SU-DHL-6 (cell line): ENCODE measurements at regions not wholly inside any gene's neighbourhood (a gene's known extent, or its start where the extent isn't known, plus 50 kb on each side); places are given as distances from the start of the nearest gene placed in this dataset.
"Not testable (repeated sequence)": the region's sequence is repeated elsewhere in the genome, so short reads cannot be mapped to it uniquely, and the experiment has no call there.

Experiments used
- H2AFZ ChIP-seq: fragments of 200-600 bp; sonication (generic); 2 replicates; pipeline ENCODE4 v1.6.1; 2014; ENCODE audit warnings: low read depth, mild to moderate bottlenecking, moderate library complexity, mixed read lengths, antibody characterized with exemption, low read length; ENCODE audit not compliant: severe bottlenecking
- H3F3A ChIP-seq: fragments of 200-600 bp; shearing (Covaris generic); 2 replicates; pipeline ENCODE4 v1.6.0; 2016; ENCODE audit warnings: antibody characterized with exemption, mild to moderate bottlenecking; ENCODE audit not compliant: insufficient read depth
- H3K27ac ChIP-seq: fragments of 200-600 bp; sonication (generic); 2 replicates; pipeline ENCODE4 v1.5.1; 2016; ENCODE audit warnings: low read depth, mild to moderate bottlenecking, low read length, moderate library complexity, mixed read lengths
- H3K27me3 ChIP-seq: fragments of 200-600 bp; sonication (generic), shearing (Covaris generic); 2 replicates; pipeline ENCODE4 v1.6.0; 2014; ENCODE audit warnings: mild to moderate bottlenecking, low read length
- H3K36me3 ChIP-seq: fragments of 200-600 bp; sonication (generic); 2 replicates; pipeline ENCODE4 v1.6.1; 2014; ENCODE audit warnings: mild to moderate bottlenecking, low read length, mixed read lengths
- H3K4me2 ChIP-seq: fragments of 300-600, 200-600 bp; shearing (Covaris generic), sonication (generic); 2 replicates; pipeline ENCODE4 v1.6.0; 2014; ENCODE audit warnings: low read length, low read depth, mild to moderate bottlenecking; ENCODE audit not compliant: poor library complexity, severe bottlenecking
- H3K4me3 ChIP-seq: fragments of 200-600 bp; sonication (generic); 2 replicates; pipeline ENCODE4 v1.5.1; 2014; ENCODE audit warnings: antibody characterized with exemption, low read length, mild to moderate bottlenecking, mixed read lengths; ENCODE audit not compliant: insufficient read depth, poor library complexity, severe bottlenecking
- H3K79me2 ChIP-seq: fragments of 200-600 bp; sonication (generic); 2 replicates; pipeline ENCODE4 v1.6.1; 2014; ENCODE audit warnings: mild to moderate bottlenecking, low read length, moderate library complexity; ENCODE audit not compliant: insufficient read depth
- H3K9ac ChIP-seq: fragments of 200-600 bp; sonication (generic); 2 replicates; pipeline ENCODE4 v1.7.0; 2014; ENCODE audit warnings: mild to moderate bottlenecking, low read length
- H3K9me2 ChIP-seq: fragments of 200-600 bp; sonication (generic); replicated peaks from 2 replicates; pipeline ENCODE4 v1.6.1; 2014; ENCODE audit warnings: low read length; ENCODE audit not compliant: insufficient read depth
- H3K9me3 ChIP-seq: fragments of 200-600 bp; sonication (generic); 2 replicates; pipeline ENCODE4 v1.6.1; 2014; ENCODE audit warnings: low read length, mixed read lengths; ENCODE audit not compliant: insufficient read depth
- H4K20me1 ChIP-seq: fragments of 200-600 bp; sonication (generic); 2 replicates; pipeline ENCODE4 v1.6.1; 2014; ENCODE audit warnings: low read depth, mild to moderate bottlenecking, antibody characterized with exemption, low read length, moderate library complexity, mixed read lengths
- EZH2phosphoT487 ChIP-seq: fragments of 200-600 bp; sonication (generic), shearing (Covaris generic); conservative IDR thresholded peaks from 2 replicates; pipeline ENCODE4 v1.6.1; 2018; ENCODE audit warnings: mild to moderate bottlenecking, antibody characterized with exemption, low read length, moderate library complexity, mixed read lengths
- TF ChIP-seq, protein P1 (sequence below): fragments of 200-600 bp; sonication (generic); IDR thresholded peaks from one replicate; pipeline ENCODE4 v1.5.1; 2017; ENCODE audit warnings: antibody characterized with exemption, mild to moderate bottlenecking, low read length, moderate library complexity; ENCODE audit not compliant: insufficient read depth, poor library complexity, severe bottlenecking

DNA sequence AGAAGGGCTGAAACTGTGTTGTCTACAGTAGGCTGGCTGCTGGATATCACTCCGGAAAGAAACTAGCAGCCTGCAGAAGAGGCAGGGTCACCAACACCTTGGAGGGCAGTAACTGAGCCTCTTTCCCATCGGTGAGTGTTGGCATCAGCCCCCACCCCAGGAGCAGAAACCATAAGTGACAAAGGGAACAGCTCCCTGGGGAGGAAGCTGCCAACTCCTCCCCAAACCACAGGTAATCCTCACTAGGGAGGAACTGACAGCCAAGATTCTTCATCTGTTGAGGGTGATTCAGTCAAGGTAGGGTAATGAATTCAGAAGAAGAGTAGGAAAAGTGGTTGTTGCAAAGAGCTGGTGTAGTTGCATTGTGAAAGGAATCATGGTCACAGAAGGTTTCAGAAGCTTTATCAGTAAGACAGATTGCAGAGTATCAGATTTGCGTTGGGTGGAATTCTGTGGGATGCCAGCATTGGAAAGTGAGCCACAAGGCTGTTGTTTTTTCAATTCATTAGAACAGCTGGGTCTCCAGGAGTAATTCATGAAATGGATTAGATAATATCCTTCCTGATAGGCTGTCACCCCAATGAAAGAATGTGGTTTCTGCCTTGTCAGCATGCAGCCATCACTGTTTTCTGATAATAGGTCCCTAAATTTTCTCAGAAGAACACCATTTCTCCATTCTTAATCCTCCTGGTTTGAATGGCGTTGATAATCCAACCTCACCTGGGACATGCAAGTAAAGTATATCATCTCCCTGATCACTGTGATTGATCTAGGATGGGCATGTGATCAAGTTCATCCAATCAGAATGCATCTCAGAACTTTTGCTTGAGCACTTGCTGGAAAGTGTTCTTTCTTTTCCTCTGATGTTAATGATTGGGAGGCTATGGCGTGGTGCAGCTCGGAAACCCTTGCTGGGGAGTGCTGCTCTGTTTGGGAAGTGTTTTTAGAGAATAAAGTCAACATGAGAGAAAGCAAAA lies 75.0 kb upstream of the CTBP2 start:
- Histone ChIP-seq H3K9me3 (peaks cover 6% of the 10 kb centered on the region; the same call in 1 of the 2 replicates), H3K27me3 (no peaks in the 10 kb centered on the region), H3K36me3 (no peaks in the 10 kb centered on the region), H3K9ac (no peak overlapping the region), H3K27ac (no peak overlapping the region), H2AFZ (no peak overlapping the region), H3K9me2 (no peaks in the 10 kb centered on the region), H4K20me1 (no peaks in the 10 kb centered on the region), H3K4me3 (no peak overlapping the region), H3F3A (no peaks in the 10 kb centered on the region), H3K79me2 (no peaks in the 10 kb centered on the region), H3K4me2 (no peak overlapping the region)
- TF ChIP-seq EZH2phosphoT487: no peak
- TF ChIP-seq, protein P1, sequence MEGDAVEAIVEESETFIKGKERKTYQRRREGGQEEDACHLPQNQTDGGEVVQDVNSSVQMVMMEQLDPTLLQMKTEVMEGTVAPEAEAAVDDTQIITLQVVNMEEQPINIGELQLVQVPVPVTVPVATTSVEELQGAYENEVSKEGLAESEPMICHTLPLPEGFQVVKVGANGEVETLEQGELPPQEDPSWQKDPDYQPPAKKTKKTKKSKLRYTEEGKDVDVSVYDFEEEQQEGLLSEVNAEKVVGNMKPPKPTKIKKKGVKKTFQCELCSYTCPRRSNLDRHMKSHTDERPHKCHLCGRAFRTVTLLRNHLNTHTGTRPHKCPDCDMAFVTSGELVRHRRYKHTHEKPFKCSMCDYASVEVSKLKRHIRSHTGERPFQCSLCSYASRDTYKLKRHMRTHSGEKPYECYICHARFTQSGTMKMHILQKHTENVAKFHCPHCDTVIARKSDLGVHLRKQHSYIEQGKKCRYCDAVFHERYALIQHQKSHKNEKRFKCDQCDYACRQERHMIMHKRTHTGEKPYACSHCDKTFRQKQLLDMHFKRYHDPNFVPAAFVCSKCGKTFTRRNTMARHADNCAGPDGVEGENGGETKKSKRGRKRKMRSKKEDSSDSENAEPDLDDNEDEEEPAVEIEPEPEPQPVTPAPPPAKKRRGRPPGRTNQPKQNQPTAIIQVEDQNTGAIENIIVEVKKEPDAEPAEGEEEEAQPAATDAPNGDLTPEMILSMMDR: no peak

DNA sequence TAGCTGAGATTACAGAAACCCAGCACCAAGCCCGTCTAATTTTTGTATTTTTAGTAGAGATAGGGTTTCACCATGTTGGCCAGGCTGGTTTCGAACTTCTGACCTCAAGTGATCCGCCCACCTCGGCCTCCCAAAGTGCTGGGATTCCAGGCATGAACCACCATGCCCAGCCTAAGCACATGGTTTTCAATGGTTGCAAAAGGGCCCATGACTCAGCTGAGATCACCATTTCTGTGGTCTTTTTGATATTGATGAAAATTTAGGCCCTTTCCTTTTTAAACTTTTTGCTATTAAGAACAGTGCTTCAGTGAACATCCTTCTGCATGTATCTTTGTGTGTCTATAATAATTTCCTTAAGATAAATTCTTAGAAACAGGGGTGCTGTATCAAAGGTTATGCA lies 74.2 kb upstream of the CTBP2 start:
- H3K9me2 ChIP-seq, H3K4me3 ChIP-seq, H3K27me3 ChIP-seq, H4K20me1 ChIP-seq, H3K9ac ChIP-seq, H3K36me3 ChIP-seq, H3K27ac ChIP-seq, H2AFZ ChIP-seq, H3K79me2 ChIP-seq, H3K4me2 ChIP-seq, H3K9me3 ChIP-seq, H3F3A ChIP-seq: not testable (repeated sequence)

DNA sequence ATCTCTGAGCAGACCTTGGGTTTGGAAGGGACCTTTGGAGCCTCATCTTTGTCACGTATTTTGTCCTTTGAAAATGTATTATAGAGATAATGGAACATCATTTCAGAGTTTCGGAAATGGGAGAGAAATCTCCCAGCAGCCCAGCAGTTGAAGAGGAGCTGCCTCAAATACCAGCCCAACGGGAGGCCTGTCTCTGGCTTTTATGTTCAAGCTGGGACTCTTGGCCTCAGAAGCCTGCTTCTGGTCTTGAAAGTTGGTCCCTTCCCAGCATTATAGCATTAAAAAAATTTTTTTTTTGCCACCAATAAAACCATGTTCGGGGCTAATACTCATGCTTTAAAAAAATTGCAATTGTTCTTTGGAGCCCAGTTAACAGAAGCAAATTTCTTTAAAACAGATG lies 73.4 kb upstream of the CTBP2 start:
- Histone ChIP-seq H3K9ac (no peak overlapping the region), H3K36me3 (no peaks in the 10 kb centered on the region), H3K4me2 (no peak overlapping the region), H3K27ac (no peak overlapping the region), H2AFZ (no peak overlapping the region), H4K20me1 (no peaks in the 10 kb centered on the region), H3F3A (no peaks in the 10 kb centered on the region), H3K9me2 (no peaks in the 10 kb centered on the region), H3K9me3 (peaks cover 4% of the 10 kb centered on the region; the same call in 1 of the 2 replicates), H3K4me3 (no peak overlapping the region), H3K79me2 (no peaks in the 10 kb centered on the region), H3K27me3 (no peaks in the 10 kb centered on the region)
- TF ChIP-seq, protein P1: no peak
- no peak for TF ChIP-seq EZH2phosphoT487

DNA sequence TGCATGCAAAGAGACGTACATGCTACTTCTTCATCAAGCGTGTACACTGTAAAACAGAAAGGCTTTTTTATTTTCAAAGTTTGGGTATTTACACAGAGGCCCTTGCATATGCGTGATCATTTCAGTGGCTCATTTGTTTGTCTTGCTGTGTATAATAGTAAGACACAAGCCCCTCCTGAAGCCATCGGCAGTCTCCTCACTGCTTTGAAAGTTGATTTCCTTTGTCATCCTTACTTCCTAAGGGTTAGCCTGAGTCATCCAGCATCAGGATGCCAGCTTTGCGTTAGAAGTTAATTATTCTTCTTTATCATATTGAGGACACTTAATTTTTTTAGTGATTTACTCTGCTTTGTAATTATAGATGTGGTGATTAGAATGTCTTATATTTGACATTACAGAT lies 72.5 kb upstream of the CTBP2 start:
- H3K4me2 ChIP-seq: no peak overlapping the region

More for the DNA sequence above, 72.5 kb upstream of the CTBP2 start:
- Histone ChIP-seq H3K9ac (no peak overlapping the region), H3K4me3 (no peak overlapping the region), H2AFZ (no peak overlapping the region), H3K27ac (no peak overlapping the region), H3K79me2 (no peaks in the 10 kb centered on the region), H3K9me3 (no peaks in the 10 kb centered on the region), H3F3A (no peaks in the 10 kb centered on the region), H3K27me3 (no peaks in the 10 kb centered on the region), H4K20me1 (no peaks in the 10 kb centered on the region), H3K9me2 (no peaks in the 10 kb centered on the region), H3K36me3 (no peaks in the 10 kb centered on the region)
- TF ChIP-seq EZH2phosphoT487: no peak
- TF ChIP-seq, protein P1: no peak
